Effector memory CD8-positive, alpha-beta T cell (primary cell): ENCODE measurements at regions not wholly inside any gene's neighbourhood (a gene's known extent, or its start where the extent isn't known, plus 50 kb on each side); places are given as distances from the start of the nearest gene placed in this dataset.
"Not testable (repeated sequence)": the region's sequence is repeated elsewhere in the genome, so short reads cannot be mapped to it uniquely, and the experiment has no call there.

Experiments
- ATAC-seq: fragments of 150-1000 bp; cut with Tn5 transposase; replicated peaks from 2 replicates; pipeline ENCODE4 v1.10.0; 2021; ENCODE audit warnings: mild to moderate bottlenecking, moderate library complexity
- DNase-seq, 3 experiments: peaks; one replicate each; pipeline ENCODE4 v3.0.0; 2021
- H3K27ac Mint-ChIP-seq, 2 donors: one replicate each; pipeline ENCODE4 v1.8.0; 2022; ENCODE audit warnings: mild to moderate bottlenecking in 2 of 2, mixed read lengths in 2 of 2, moderate library complexity in 2 of 2
- H3K27me3 Mint-ChIP-seq, 2 donors: one replicate each; pipeline ENCODE4 v1.8.0; 2022; ENCODE audit warnings: mixed read lengths in 2 of 2
- H3K36me3 Mint-ChIP-seq: one replicate; pipeline ENCODE4 v1.8.0; 2022; ENCODE audit warnings: mild to moderate bottlenecking, moderate library complexity, mixed read lengths; ENCODE audit not compliant: insufficient read depth
- H3K4me1 Mint-ChIP-seq, 2 donors: one replicate each; pipeline ENCODE4 v1.8.0; 2022; ENCODE audit warnings: low read depth in 2 of 2, mixed read lengths in 2 of 2
- H3K4me3 Mint-ChIP-seq, 2 donors: one replicate each; pipeline ENCODE4 v1.8.0; 2022; ENCODE audit warnings: mild to moderate bottlenecking in 2 of 2, mixed read lengths in 2 of 2, moderate library complexity in 2 of 2
- H3K9me3 Mint-ChIP-seq, 2 donors: one replicate each; pipeline ENCODE4 v1.8.0; 2022; ENCODE audit warnings: mixed read lengths in 2 of 2

DNA sequence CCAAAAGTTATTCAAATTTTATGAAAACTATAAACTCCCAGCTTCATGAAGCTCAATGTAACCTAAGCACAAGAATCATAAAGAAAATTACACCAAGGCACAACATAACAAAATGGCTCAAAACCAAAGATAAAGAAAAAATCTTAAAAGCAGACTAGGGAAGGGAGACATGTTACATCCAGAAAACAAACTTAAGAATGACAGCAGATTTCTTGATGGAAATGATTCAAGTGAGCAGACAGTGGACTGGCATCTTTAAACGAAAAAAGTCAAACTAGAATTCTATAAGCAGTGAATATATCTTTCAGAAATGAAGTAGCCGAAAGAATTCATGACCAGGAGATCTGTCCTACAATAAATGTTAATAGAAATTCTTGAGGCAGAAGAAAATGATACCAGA, 75.6 kb downstream of the SHANK2 start:
- no peak overlapping the region for H3K27ac Mint-ChIP-seq
- H3K27me3 Mint-ChIP-seq, result peaks cover 28 to 47% of the 10 kb centered on the region in 2 donors
- ATAC-seq (no peak), DNase-seq (no peak)
- no peak overlapping the region for H3K4me3 Mint-ChIP-seq
- H3K9me3 Mint-ChIP-seq, result no peaks in the 10 kb centered on the region
- H3K36me3 Mint-ChIP-seq, result no peaks in the 10 kb centered on the region
- no peaks in the 10 kb centered on the region for H3K4me1 Mint-ChIP-seq

DNA sequence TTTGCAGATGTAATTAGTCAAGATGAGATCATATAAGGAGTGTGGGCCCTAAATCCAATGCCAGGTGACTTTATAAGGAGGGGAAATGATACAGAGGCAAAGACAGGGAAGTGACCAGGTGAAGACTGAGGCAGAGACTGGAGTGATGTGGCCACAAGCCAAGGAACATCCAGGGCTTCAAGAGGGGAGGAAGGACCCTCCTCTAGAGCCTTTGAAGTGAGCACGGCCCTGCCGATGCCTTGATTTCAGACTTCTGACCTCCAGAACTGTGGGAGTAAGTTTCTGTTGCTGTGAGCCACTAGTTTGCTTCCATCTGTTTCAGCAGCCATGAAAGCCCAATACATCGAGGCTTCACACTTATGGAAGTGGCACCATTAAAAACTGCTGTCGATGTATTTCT, 78.7 kb downstream of the SHANK2 start:
- Mint-ChIP-seq H3K27ac (no peak overlapping the region), H3K36me3 (no peaks in the 10 kb centered on the region), H3K27me3 (peaks cover 34 to 37% of the 10 kb centered on the region in 2 donors), H3K9me3 (no peaks in the 10 kb centered on the region), H3K4me3 (no peak overlapping the region), H3K4me1 (no peaks in the 10 kb centered on the region)
- DNase-seq (no peak), ATAC-seq (no peak)

GRCh38 chr11:71172680-71173079, 79.7 kb downstream of the SHANK2 start:
- Mint-ChIP-seq H3K4me3 (no peak overlapping the region), H3K27ac (no peak overlapping the region), H3K9me3 (no peaks in the 10 kb centered on the region), H3K36me3 (no peaks in the 10 kb centered on the region), H3K4me1 (no peaks in the 10 kb centered on the region), H3K27me3 (peaks cover 26 to 37% of the 10 kb centered on the region in 2 donors)
- no peak for DNase-seq
- ATAC-seq, result no peak

- DNase-seq (no peak), ATAC-seq (no peak)
- no peaks in the 10 kb centered on the region for H3K4me1 Mint-ChIP-seq
- no peaks in the 10 kb centered on the region for H3K9me3 Mint-ChIP-seq
- no peak overlapping the region for H3K27ac Mint-ChIP-seq
- peaks cover 19 to 37% of the 10 kb centered on the region in 2 donors for H3K27me3 Mint-ChIP-seq
- no peak overlapping the region for H3K4me3 Mint-ChIP-seq
- no peaks in the 10 kb centered on the region for H3K36me3 Mint-ChIP-seq
Measured at GRCh38 chr11:71171576-71171975, 80.8 kb downstream of the SHANK2 start.

- H3K36me3 Mint-ChIP-seq, result no peaks in the 10 kb centered on the region
- no peak for DNase-seq
- H3K27ac Mint-ChIP-seq, result no peak overlapping the region
- ATAC-seq, result no peak
- peaks cover 18 to 38% of the 10 kb centered on the region in 2 donors for H3K27me3 Mint-ChIP-seq
- H3K4me3 Mint-ChIP-seq, result no peak overlapping the region
- no peaks in the 10 kb centered on the region for H3K4me1 Mint-ChIP-seq
- no peaks in the 10 kb centered on the region for H3K9me3 Mint-ChIP-seq
Measured at GRCh38 chr11:71170624-71171423, 81.6 kb downstream of the SHANK2 start.

DNA sequence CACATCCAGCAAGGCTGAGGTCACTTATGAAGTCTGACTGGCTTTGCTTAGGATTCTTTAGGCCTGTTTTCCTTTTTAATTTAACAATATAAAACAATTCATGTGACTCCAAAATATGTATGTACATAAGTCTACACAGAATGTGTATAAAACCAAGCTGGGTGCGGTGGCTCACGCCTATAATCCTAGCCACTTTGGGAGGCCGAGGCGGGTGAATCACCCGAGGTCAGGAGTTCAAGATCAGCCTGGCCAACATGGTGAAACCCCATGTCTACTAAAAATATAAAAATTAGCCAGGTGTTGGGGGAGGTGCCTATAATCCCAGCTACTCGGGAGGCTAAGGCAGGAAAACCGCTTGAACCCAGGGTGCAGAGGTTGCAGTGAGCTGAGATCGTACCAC, 83.1 kb downstream of the SHANK2 start:
- DNase-seq (no peak), ATAC-seq (no peak)
- H3K9me3 Mint-ChIP-seq, result no peaks in the 10 kb centered on the region
- no peak overlapping the region for H3K4me3 Mint-ChIP-seq
- H3K27ac Mint-ChIP-seq, result no peak overlapping the region
- peaks cover 8 to 30% of the 10 kb centered on the region in 2 donors for H3K27me3 Mint-ChIP-seq
- H3K36me3 Mint-ChIP-seq, result no peaks in the 10 kb centered on the region
- no peaks in the 10 kb centered on the region for H3K4me1 Mint-ChIP-seq

GRCh38 chr11:71167814-71168213, 84.6 kb downstream of the SHANK2 start:
- H3K4me1 Mint-ChIP-seq, H3K9me3 Mint-ChIP-seq, DNase-seq, ATAC-seq, H3K36me3 Mint-ChIP-seq, H3K4me3 Mint-ChIP-seq, H3K27ac Mint-ChIP-seq: not testable (repeated sequence)
- peaks cover 0 to 18% of the 10 kb centered on the region in 2 donors for H3K27me3 Mint-ChIP-seq

DNA sequence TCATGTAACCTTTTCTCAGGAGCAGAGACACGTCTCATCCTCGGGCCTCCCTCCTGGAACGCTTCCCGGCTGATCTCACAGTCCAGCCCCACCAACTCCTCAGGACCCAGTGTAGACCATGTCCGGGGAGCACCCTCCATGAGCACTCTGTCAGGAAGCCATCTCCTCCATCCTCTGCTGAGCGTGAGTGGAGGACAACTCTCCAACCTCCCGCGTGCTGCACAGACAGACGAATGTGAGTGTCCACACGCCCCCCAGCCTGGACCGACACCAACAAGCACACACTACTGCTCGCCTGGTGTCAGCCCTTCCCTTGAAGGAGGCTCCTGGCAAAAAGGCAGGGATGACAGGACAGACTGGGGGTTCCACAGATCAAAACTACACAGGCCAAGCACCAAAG, 86.6 kb downstream of the SHANK2 start:
- no peaks in the 10 kb centered on the region for H3K9me3 Mint-ChIP-seq
- DNase-seq, result no peak
- no peaks in the 10 kb centered on the region for H3K4me1 Mint-ChIP-seq
- H3K27ac Mint-ChIP-seq, result no peak overlapping the region
- no peak overlapping the region for H3K4me3 Mint-ChIP-seq
- no peaks in the 10 kb centered on the region for H3K36me3 Mint-ChIP-seq
- ATAC-seq, result no peak
- peaks cover 5 to 7% of the 10 kb centered on the region in 2 donors for H3K27me3 Mint-ChIP-seq

GRCh38 chr11:71164621-71165020, 87.8 kb downstream of the SHANK2 start:
- Mint-ChIP-seq H3K9me3 (no peaks in the 10 kb centered on the region), H3K4me1 (no peaks in the 10 kb centered on the region), H3K27ac (no peak overlapping the region), H3K36me3 (no peaks in the 10 kb centered on the region), H3K27me3 (peaks cover 5 to 18% of the 10 kb centered on the region in 2 donors), H3K4me3 (no peak overlapping the region)
- no peak for ATAC-seq
- no peak for DNase-seq

DNA sequence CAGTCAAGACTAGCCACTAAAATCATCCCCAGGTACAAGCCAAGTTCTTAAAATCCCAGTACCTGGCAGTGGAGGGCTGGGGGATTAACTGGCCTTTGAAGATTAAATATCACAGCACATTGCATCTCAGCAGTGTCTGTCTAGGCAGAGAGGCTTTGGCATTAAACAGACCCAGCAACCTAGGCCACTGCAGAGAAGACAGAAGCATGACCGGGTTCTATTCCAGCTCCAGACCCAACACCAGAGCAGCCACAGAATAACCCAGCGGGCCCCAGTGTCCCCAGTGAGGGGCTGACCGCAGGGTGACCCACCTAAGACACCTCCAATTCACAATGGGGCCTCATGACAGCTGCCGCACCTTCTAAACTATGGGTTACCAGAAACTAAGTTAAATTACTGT, 88.2 kb downstream of the SHANK2 start:
- Mint-ChIP-seq H3K27me3 (peaks cover 9 to 20% of the 10 kb centered on the region in 2 donors), H3K4me3 (no peak overlapping the region), H3K4me1 (no peaks in the 10 kb centered on the region), H3K36me3 (no peaks in the 10 kb centered on the region), H3K9me3 (no peaks in the 10 kb centered on the region), H3K27ac (no peak overlapping the region)
- DNase-seq (no peak), ATAC-seq (no peak)

DNA sequence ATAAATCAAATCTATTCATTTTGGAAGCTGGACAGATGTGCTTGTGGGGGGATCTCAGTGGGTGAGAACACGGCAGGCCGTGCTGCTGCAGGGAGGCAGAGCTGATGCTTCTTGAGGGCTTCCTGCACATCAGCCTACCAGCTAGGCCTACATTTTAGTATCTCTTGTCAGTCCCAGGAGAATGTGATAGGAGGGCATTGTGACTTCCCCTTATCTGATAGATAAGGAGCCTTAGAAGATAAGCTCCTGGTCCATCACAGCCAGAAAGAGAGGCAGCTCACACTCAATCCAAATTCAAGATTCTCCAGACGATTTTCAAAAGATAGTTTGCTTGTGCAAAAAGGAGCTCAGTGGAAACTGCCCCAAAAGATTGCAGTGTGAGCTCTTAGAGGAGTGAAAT, 89.0 kb downstream of the SHANK2 start:
- ATAC-seq, result no peak

GRCh38 chr11:71158936-71159335, 93.4 kb downstream of the SHANK2 start:
- Mint-ChIP-seq H3K36me3 (no peaks in the 10 kb centered on the region), H3K9me3 (no peaks in the 10 kb centered on the region), H3K4me3 (no peak overlapping the region), H3K4me1 (no peaks in the 10 kb centered on the region), H3K27me3 (peaks cover 28 to 42% of the 10 kb centered on the region in 2 donors), H3K27ac (no peak overlapping the region)
- DNase-seq (no peak), ATAC-seq (no peak)

More for the DNA sequence above, 89.0 kb downstream of the SHANK2 start:
- H3K27me3 Mint-ChIP-seq, result peaks cover 10 to 20% of the 10 kb centered on the region in 2 donors
- H3K27ac Mint-ChIP-seq, result no peak overlapping the region
- no peak overlapping the region for H3K4me3 Mint-ChIP-seq
- no peaks in the 10 kb centered on the region for H3K9me3 Mint-ChIP-seq
- H3K4me1 Mint-ChIP-seq, result no peaks in the 10 kb centered on the region
- no peak for DNase-seq
- no peaks in the 10 kb centered on the region for H3K36me3 Mint-ChIP-seq

GRCh38 chr11:71157676-71158075, 94.7 kb downstream of the SHANK2 start:
- not testable (repeated sequence) for H3K9me3 Mint-ChIP-seq, H3K4me3 Mint-ChIP-seq, H3K36me3 Mint-ChIP-seq, H3K27ac Mint-ChIP-seq, DNase-seq, ATAC-seq, H3K4me1 Mint-ChIP-seq
- H3K27me3 Mint-ChIP-seq, result peaks cover 29 to 48% of the 10 kb centered on the region in 2 donors

DNA sequence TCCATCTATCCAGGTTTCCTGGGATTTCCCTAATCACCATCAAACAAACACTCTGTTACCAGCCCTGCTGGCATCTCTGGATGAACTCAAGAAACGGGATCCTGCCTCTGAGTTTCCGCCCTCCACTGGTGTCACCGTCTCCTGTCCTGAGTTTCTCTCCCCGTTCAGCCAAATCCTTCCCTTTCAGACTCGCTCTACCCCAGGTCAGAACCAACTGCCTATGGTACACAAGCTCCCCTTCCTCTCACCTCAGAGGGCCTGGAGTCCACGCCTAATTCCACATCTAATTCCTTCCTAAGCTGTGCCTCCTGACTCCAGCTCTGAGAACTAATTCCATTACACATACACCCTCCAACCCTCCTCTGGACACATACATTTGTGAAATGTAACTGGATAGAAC, 96.1 kb downstream of the SHANK2 start:
- Mint-ChIP-seq H3K27ac (no peak overlapping the region), H3K36me3 (peaks cover 3% of the 10 kb centered on the region), H3K27me3 (peaks cover 35 to 61% of the 10 kb centered on the region in 2 donors), H3K9me3 (no peaks in the 10 kb centered on the region), H3K4me1 (peaks cover 0 to 5% of the 10 kb centered on the region in 2 donors), H3K4me3 (no peak overlapping the region)
- no peak for ATAC-seq
- DNase-seq, result no peak
